A549 (cell line): ENCODE measurements at regions not wholly inside any gene's neighbourhood (a gene's known extent, or its start where the extent isn't known, plus 50 kb on each side); places are given as distances from the start of the nearest gene placed in this dataset.

Source experiments
- ATAC-seq, 2 experiments: fragments of 200-7000 bp in 1 of 2; fragments of >200 bp in 1 of 2; cut with Nextera tagmentation in 1 of 2; cut with Tn5 transposase in 1 of 2; 3 replicates each; pipeline versions ENCODE4 v1.8.0 to v1.9.1; 2018 to 2020; ENCODE audit warnings: mild to moderate bottlenecking in 1 of 2, moderate library complexity in 1 of 2
- CTCF ChIA-PET: fragments of 300-600 bp; sonication (Branson Sonifier 250); formaldehyde crosslinking; extraction: SDS; loops from one replicate; lab custom pipeline; 2021; ENCODE audit warnings: antibody characterized with exemption, inconsistent platforms; lab: Yijun Ruan, JAX
- POLR2A ChIA-PET: fragments of 350-600 bp; formaldehyde crosslinking; extraction: SDS; loops from one replicate; lab custom pipeline; 2021; ENCODE audit warnings: antibody characterized with exemption, inconsistent platforms; lab: Yijun Ruan, JAX
- DNase-seq, 2 experiments: peaks; one replicate each; pipeline versions ENCODE4 v3.0.0 to v3.0.0-alpha.2; 2011 to 2016; ENCODE audit warnings: low read depth in 1 of 2, low spot score in 1 of 2
- FAIRE-seq: peaks from 2 replicates; lab custom pipeline; 2011; peaks lifted over from hg19 to GRCh38; lab: Jason Lieb, UNC
- H3K27ac ChIP-seq, 2 experiments: fragments of >200 bp; sonication (Bioruptor Twin); formaldehyde crosslinking; 3 replicates each; pipeline ENCODE4 v1.5.1; 2016 to 2017
- H3K4me1 ChIP-seq: fragments of >200 bp; sonication (Bioruptor Twin); formaldehyde crosslinking; 3 replicates; pipeline ENCODE4 v1.6.1; 2016
- H3K4me2 ChIP-seq: fragments of >200 bp; sonication (Bioruptor Twin); formaldehyde crosslinking; 3 replicates; pipeline ENCODE4 v1.6.1; 2016
- H3K4me3 ChIP-seq: fragments of >200 bp; sonication (Bioruptor Twin); formaldehyde crosslinking; 3 replicates; pipeline ENCODE4 v1.5.1; 2016
- H3K9me3 ChIP-seq: fragments of >200 bp; sonication (Bioruptor Twin); formaldehyde crosslinking; 3 replicates; pipeline ENCODE4 v1.6.1; 2016
- BCL3 ChIP-seq: fragments of >200 bp; sonication (Bioruptor Twin); formaldehyde crosslinking; IDR thresholded peaks from 3 replicates; pipeline ENCODE4 v1.6.1; 2016
- CBX2 ChIP-seq: fragments of 200-600 bp; sonication (generic); IDR thresholded peaks from 2 replicates; pipeline ENCODE4 v1.6.1; 2016; ENCODE audit warnings: low read depth, mild to moderate bottlenecking, borderline replicate concordance
- CBX8 ChIP-seq: fragments of 200-600 bp; sonication (generic); IDR thresholded peaks from 2 replicates; pipeline ENCODE4 v1.6.1; 2016
- CEBPB ChIP-seq, 2 experiments: fragments of >200 bp in 1 of 2; sonication (Bioruptor Twin) in 1 of 2; formaldehyde crosslinking in 1 of 2; IDR thresholded peaks; 2 replicates each; pipeline ENCODE4 v1.6.1; 2012 to 2016
- CHD2 ChIP-seq: fragments of 150-350 bp; IDR thresholded peaks from 2 replicates; pipeline ENCODE4 v1.6.1; 2014; ENCODE audit warnings: low read length; ENCODE audit not compliant: partially characterized antibody
- EHMT2 ChIP-seq: fragments of 200-600 bp; sonication (generic); IDR thresholded peaks from 2 replicates; pipeline ENCODE4 v1.6.1; 2016; ENCODE audit warnings: antibody characterized with exemption, low read depth, mild to moderate bottlenecking, moderate library complexity
- HOXA7 ChIP-seq: fragments of 250-450 bp; sonication (Bioruptor Pico); IDR thresholded peaks from 2 replicates; pipeline ENCODE4 v1.5.0; 2020; ENCODE audit warnings: mild to moderate bottlenecking, moderate library complexity
- HOXB13 ChIP-seq: fragments of 250-450 bp; sonication (Bioruptor Pico); IDR thresholded peaks from 2 replicates; pipeline ENCODE4 v1.5.0; 2020; ENCODE audit warnings: low read depth, mild to moderate bottlenecking, moderate library complexity
- HOXB5 ChIP-seq: fragments of 250-450 bp; sonication (Bioruptor Pico); IDR thresholded peaks from 2 replicates; pipeline ENCODE4 v1.5.0; 2020; ENCODE audit warnings: mild to moderate bottlenecking, moderate library complexity
- JUNB ChIP-seq: fragments of >200 bp; sonication (Bioruptor Twin); formaldehyde crosslinking; IDR thresholded peaks from 2 replicates; pipeline ENCODE4 v1.6.1; 2016
- KDM5A ChIP-seq: fragments of 200-600 bp; sonication (generic); IDR thresholded peaks from 2 replicates; pipeline ENCODE4 v1.6.1; 2016; ENCODE audit warnings: antibody characterized with exemption, mild to moderate bottlenecking
- NFE2L2 ChIP-seq: fragments of 150-350 bp; conservative IDR thresholded peaks from 2 replicates; pipeline ENCODE4 v1.6.1; 2014; ENCODE audit warnings: low read length
- NR3C1 ChIP-seq: fragments of >200 bp; sonication (Bioruptor Twin); formaldehyde crosslinking; IDR thresholded peaks from 3 replicates; pipeline ENCODE4 v1.6.1; 2017
- PHF8 ChIP-seq: fragments of 200-600 bp; sonication (generic); IDR thresholded peaks from 2 replicates; pipeline ENCODE4 v1.6.1; 2016; ENCODE audit warnings: low read depth, mild to moderate bottlenecking, antibody characterized with exemption, moderate library complexity, borderline replicate concordance
- POLR2AphosphoS2 ChIP-seq: conservative IDR thresholded peaks from 2 replicates; pipeline ENCODE4 v1.6.1; 2012; ENCODE audit warnings: low read length, improper control_type of control experiment, inconsistent platforms
- RARB ChIP-seq: fragments of 250-450 bp; sonication (Bioruptor Pico); IDR thresholded peaks from 2 replicates; pipeline ENCODE4 v1.8.0; 2021; ENCODE audit warnings: mild to moderate bottlenecking, moderate library complexity
- WGBS: methylation state at CpG from one replicate; pipeline ENCODE4 v1.1.6; 2017; ENCODE audit errors: missing lambda C conversion rate; 5-methylcytosine and 5-hydroxymethylcytosine counted together
- TF ChIP-seq, protein P1 (sequence below): IDR thresholded peaks from 2 replicates; pipeline ENCODE4 v1.6.1; 2012

DNA sequence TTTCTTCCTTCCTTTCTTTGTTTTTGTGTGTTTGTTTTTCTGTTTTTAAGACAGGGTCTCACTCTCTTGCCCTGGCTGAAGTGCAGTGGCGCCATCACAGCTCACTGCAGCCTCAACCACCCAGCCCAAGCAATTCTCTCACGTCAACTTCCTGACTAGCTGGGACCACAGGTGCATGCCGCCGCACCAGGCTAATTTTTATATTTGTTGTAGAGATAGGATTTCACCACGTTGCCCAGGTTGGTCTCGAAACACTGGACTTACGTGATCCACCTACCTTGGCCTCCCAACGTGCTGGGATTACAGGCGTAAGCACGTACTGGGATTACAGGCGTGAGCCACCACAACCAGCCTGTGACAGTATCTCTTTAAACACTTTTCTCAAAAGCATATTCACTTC lies 120.7 kb downstream of the DKK1 start:
- 94% methylated on average over 11 of the region's 11 CpGs for WGBS
- Histone ChIP-seq H3K4me1 (no peaks in the 10 kb centered on the region), H3K4me3 (no peak overlapping the region), H3K27ac (no peak overlapping the region), H3K9me3 (no peaks in the 10 kb centered on the region), H3K4me2 (no peak overlapping the region)
- FAIRE-seq (no peak), ATAC-seq (no peak), DNase-seq (no peak)
- ChIA-PET POLR2A (no interaction called here), CTCF (no interaction called here)
- TF ChIP-seq EHMT2 = no peak

- 96% methylated on average over 5 of the region's 5 CpGs for WGBS
- POLR2A ChIA-PET = no interaction called here
Observed at GRCh38 chr10:52436664-52437063, 122.6 kb downstream of the DKK1 start.

DNA sequence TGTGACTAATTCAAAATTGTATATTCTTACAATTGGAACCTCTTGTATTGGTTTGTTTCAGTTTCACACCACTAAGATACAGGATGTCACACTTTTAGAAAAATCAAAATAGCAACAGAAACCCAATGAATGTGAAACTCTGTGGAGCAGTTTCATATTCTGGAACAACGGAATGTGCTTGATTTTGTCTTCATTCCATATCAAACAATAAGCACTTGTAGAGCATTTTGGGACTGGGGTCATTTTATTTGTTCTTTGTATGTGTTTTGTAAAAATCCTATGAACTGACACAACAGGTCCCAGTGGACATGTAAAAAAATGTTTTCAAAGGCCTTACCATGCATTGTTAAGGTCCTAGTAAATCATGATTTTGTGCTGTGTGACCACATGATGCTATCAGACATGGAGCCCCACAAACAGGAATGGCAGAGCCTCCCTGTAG lies 123.1 kb downstream of the DKK1 start:
- Histone ChIP-seq H3K9me3 (no peaks in the 10 kb centered on the region), H3K4me1 (peaks cover 5% of the 10 kb centered on the region), H3K27ac (peak overlapping the region in 1 of 2 experiments; percentile 44; a peak in 2 of 6 replicates), H3K4me3 (no peak overlapping the region), H3K4me2 (no peak overlapping the region)
- no peak for FAIRE-seq
- DNase-seq = no peak
- TF ChIP-seq KDM5A (no peak), JUNB (no peak), BCL3 (no peak), CBX2 (no peak), CBX8 (no peak), RARB (no peak)
- no peak for ATAC-seq
- POLR2A ChIA-PET = no interaction called here
- CTCF ChIA-PET = no interaction called here
- WGBS = 93% methylated on average over 1 of the region's 1 CpG

More at GRCh38 chr10:52436664-52437063, 122.6 kb downstream of the DKK1 start:
- H3K4me3 ChIP-seq = no peak overlapping the region
- H3K4me2 ChIP-seq = no peak overlapping the region
- ATAC-seq (no peak), DNase-seq (no peak), FAIRE-seq (no peak)
- CTCF ChIA-PET = interaction anchor here (1.4 kb wide), 1 partner anchor 51 kb away, joined by 5 read pairs; no protein-coding TSS in a partner anchor
- 0 out of 6 replicates have a peak overlapping the region, but pooled peaks of 1 of the 2 experiments have one; percentile 19 for H3K27ac ChIP-seq
- TF ChIP-seq CBX8 (no peak), NR3C1 (no peak), HOXB13 (CRISPR knock-in tag) (no peak)
- TF ChIP-seq, protein P1, sequence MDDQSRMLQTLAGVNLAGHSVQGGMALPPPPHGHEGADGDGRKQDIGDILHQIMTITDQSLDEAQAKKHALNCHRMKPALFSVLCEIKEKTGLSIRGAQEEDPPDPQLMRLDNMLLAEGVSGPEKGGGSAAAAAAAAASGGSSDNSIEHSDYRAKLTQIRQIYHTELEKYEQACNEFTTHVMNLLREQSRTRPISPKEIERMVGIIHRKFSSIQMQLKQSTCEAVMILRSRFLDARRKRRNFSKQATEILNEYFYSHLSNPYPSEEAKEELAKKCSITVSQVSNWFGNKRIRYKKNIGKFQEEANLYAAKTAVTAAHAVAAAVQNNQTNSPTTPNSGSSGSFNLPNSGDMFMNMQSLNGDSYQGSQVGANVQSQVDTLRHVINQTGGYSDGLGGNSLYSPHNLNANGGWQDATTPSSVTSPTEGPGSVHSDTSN = no peak
- no peaks in the 10 kb centered on the region for H3K9me3 ChIP-seq
- no peaks in the 10 kb centered on the region; the same call in 2 of the 3 replicates for H3K4me1 ChIP-seq

GRCh38 chr10:52438119-52438518 lies 124.0 kb downstream of the DKK1 start:
- CTCF ChIA-PET = interaction anchor here (0.6 kb wide), 1 partner anchor 469 kb away, joined by 3 read pairs; no protein-coding TSS in a partner anchor
- 90% methylated on average over 6 of the region's 6 CpGs for WGBS
- POLR2A ChIA-PET = no interaction called here
- H3K9me3 ChIP-seq = no peaks in the 10 kb centered on the region
- TF ChIP-seq JUNB (no peak), CEBPB (IDR thresholded peaks at IDR 0.05) (no peak), HOXB5 (CRISPR knock-in tag) (no peak), RARB (no peak), CHD2 (no peak), HOXA7 (CRISPR knock-in tag) (no peak), NFE2L2 (no peak), PHF8 (no peak), POLR2AphosphoS2 (no peak)
- peak overlapping the region in 1 of 2 experiments; percentile 35; a peak in 2 of 6 replicates for H3K27ac ChIP-seq
- DNase-seq (no peak), ATAC-seq (no peak), FAIRE-seq (no peak)
- peaks cover 14% of the 10 kb centered on the region for H3K4me1 ChIP-seq
- no peak overlapping the region for H3K4me3 ChIP-seq
- no peak overlapping the region for H3K4me2 ChIP-seq
